ENCODE measurements at regions not wholly inside any gene's neighbourhood (a gene's known extent, or its start where the extent isn't known, plus 50 kb on each side); places are given as distances from the start of the nearest gene placed in this dataset.

- no peaks in the 10 kb centered on the region for H3K79me1 ChIP-seq (ENCODE audit: low read length)
These were observed 315.5 kb upstream of the ADGRL3 start for GRCh38 chr4:60884587-60884986.

GRCh38 chr4:60885011-60885410 lies 315.1 kb upstream of the ADGRL3 start:
- no peak overlapping the region for H2BK120ac ChIP-seq (ENCODE audit: low read depth, low read length)
- no peak overlapping the region for H4K8ac ChIP-seq (ENCODE audit: low read depth, low read length)
- H3K79me1 ChIP-seq (ENCODE audit: low read length) = no peaks in the 10 kb centered on the region
- H3K4ac ChIP-seq (ENCODE audit: low read depth, low read length) = no peak overlapping the region
- no peaks in the 10 kb centered on the region for H3K36me3 ChIP-seq (ENCODE audit: control insufficient read depth, insufficient read depth, low read length)
- H2BK5ac ChIP-seq (ENCODE audit: low read length) = no peak overlapping the region
- H3K79me2 ChIP-seq (ENCODE audit: control insufficient read depth, insufficient read depth, low read length) = no peaks in the 10 kb centered on the region
- H3K4me1 ChIP-seq (ENCODE audit: control insufficient read depth, low read depth, low read length) = no peaks in the 10 kb centered on the region
- no CpG with 5 or more reads among the region's 2 CpGs for WGBS (ENCODE audit: extremely low coverage, insufficient coverage, low lambda C conversion rate)
- no peak overlapping the region for H3K18ac ChIP-seq (ENCODE audit: low read length)
- no peak overlapping the region for H3K23ac ChIP-seq (ENCODE audit: low read length)
- H2BK15ac ChIP-seq (replicated peaks; ENCODE audit: low read depth) = no peak overlapping the region
- DNase-seq = no peak
- H2AK5ac ChIP-seq (ENCODE audit: low read length) = no peak overlapping the region
- no peak overlapping the region for H3K27ac ChIP-seq (ENCODE audit: low read depth, low read length)
- H3K9ac ChIP-seq (ENCODE audit: low read length) = no peak overlapping the region
- no peak overlapping the region for H3K4me3 ChIP-seq (ENCODE audit: low read length)
- H3K27me3 ChIP-seq (ENCODE audit: insufficient read depth, low read length, poor library complexity) = no peaks in the 10 kb centered on the region
- no peak overlapping the region for H3K56ac ChIP-seq (ENCODE audit: low read length)
- H4K5ac ChIP-seq (ENCODE audit: low read length) = no peak overlapping the region
- no peak overlapping the region for H3K4me2 ChIP-seq (ENCODE audit: low read length)

More at GRCh38 chr4:60884587-60884986, 315.5 kb upstream of the ADGRL3 start:
- H3K27me3 ChIP-seq (ENCODE audit: insufficient read depth, low read length, poor library complexity) = no peaks in the 10 kb centered on the region
- no peak for DNase-seq
- WGBS (ENCODE audit: extremely low coverage, insufficient coverage, low lambda C conversion rate) = no CpG with 5 or more reads among the region's 7 CpGs
- H3K4me2 ChIP-seq (ENCODE audit: low read length) = no peak overlapping the region
- H3K79me2 ChIP-seq (ENCODE audit: control insufficient read depth, insufficient read depth, low read length) = no peaks in the 10 kb centered on the region
- H3K27ac ChIP-seq (ENCODE audit: low read depth, low read length) = no peak overlapping the region
- H3K56ac ChIP-seq (ENCODE audit: low read length) = no peak overlapping the region
- H2BK120ac ChIP-seq (ENCODE audit: low read depth, low read length) = no peak overlapping the region
- no peak overlapping the region for H3K4me3 ChIP-seq (ENCODE audit: low read length)
- no peak overlapping the region for H4K5ac ChIP-seq (ENCODE audit: low read length)
- no peak overlapping the region for H4K8ac ChIP-seq (ENCODE audit: low read depth, low read length)
- H2BK5ac ChIP-seq (ENCODE audit: low read length) = no peak overlapping the region
- no peaks in the 10 kb centered on the region for H3K4me1 ChIP-seq (ENCODE audit: control insufficient read depth, low read depth, low read length)
- H2BK15ac ChIP-seq (replicated peaks; ENCODE audit: low read depth) = no peak overlapping the region
- no peaks in the 10 kb centered on the region for H3K36me3 ChIP-seq (ENCODE audit: control insufficient read depth, insufficient read depth, low read length)
- no peak overlapping the region for H3K23ac ChIP-seq (ENCODE audit: low read length)
- H2AK5ac ChIP-seq (ENCODE audit: low read length) = no peak overlapping the region
- H3K18ac ChIP-seq (ENCODE audit: low read length) = no peak overlapping the region
- no peak overlapping the region for H3K4ac ChIP-seq (ENCODE audit: low read depth, low read length)
- H3K9ac ChIP-seq (ENCODE audit: low read length) = no peak overlapping the region

- Histone ChIP-seq H3K9ac (ENCODE audit: low read length) (no peak overlapping the region), H3K79me1 (ENCODE audit: low read length) (no peaks in the 10 kb centered on the region), H3K27me3 (ENCODE audit: insufficient read depth, low read length, poor library complexity) (no peaks in the 10 kb centered on the region), H2BK120ac (ENCODE audit: low read depth, low read length) (no peak overlapping the region), H3K4me2 (ENCODE audit: low read length) (no peak overlapping the region), H3K4me3 (ENCODE audit: low read length) (no peak overlapping the region), H3K27ac (ENCODE audit: low read depth, low read length) (no peak overlapping the region), H3K56ac (ENCODE audit: low read length) (no peak overlapping the region), H2BK5ac (ENCODE audit: low read length) (no peak overlapping the region), H2BK15ac (replicated peaks; ENCODE audit: low read depth) (no peak overlapping the region), H3K4me1 (ENCODE audit: control insufficient read depth, low read depth, low read length) (no peaks in the 10 kb centered on the region), H3K18ac (ENCODE audit: low read length) (no peak overlapping the region), H3K4ac (ENCODE audit: low read depth, low read length) (no peak overlapping the region), H4K8ac (ENCODE audit: low read depth, low read length) (no peak overlapping the region), H3K79me2 (ENCODE audit: control insufficient read depth, insufficient read depth, low read length) (no peaks in the 10 kb centered on the region), H4K5ac (ENCODE audit: low read length) (no peak overlapping the region), H3K23ac (ENCODE audit: low read length) (no peak overlapping the region), H2AK5ac (ENCODE audit: low read length) (no peak overlapping the region), H3K36me3 (ENCODE audit: control insufficient read depth, insufficient read depth, low read length) (no peaks in the 10 kb centered on the region)
- WGBS (ENCODE audit: extremely low coverage, insufficient coverage, low lambda C conversion rate) = no CpG with 5 or more reads among the region's 2 CpGs
- no peak for DNase-seq
These were observed 309.4 kb upstream of the ADGRL3 start for GRCh38 chr4:60890743-60891142.

GRCh38 chr4:60891947-60892346 lies 308.2 kb upstream of the ADGRL3 start:
- no peak overlapping the region for H3K4me2 ChIP-seq (ENCODE audit: low read length)
- H4K5ac ChIP-seq (ENCODE audit: low read length) = no peak overlapping the region
- H3K79me2 ChIP-seq (ENCODE audit: control insufficient read depth, insufficient read depth, low read length) = no peaks in the 10 kb centered on the region
- no peak overlapping the region for H3K18ac ChIP-seq (ENCODE audit: low read length)
- no peaks in the 10 kb centered on the region for H3K4me1 ChIP-seq (ENCODE audit: control insufficient read depth, low read depth, low read length)
- no peak overlapping the region for H2BK15ac ChIP-seq (replicated peaks; ENCODE audit: low read depth)
- no peak overlapping the region for H2AK5ac ChIP-seq (ENCODE audit: low read length)
- no peaks in the 10 kb centered on the region for H3K36me3 ChIP-seq (ENCODE audit: control insufficient read depth, insufficient read depth, low read length)
- H3K27me3 ChIP-seq (ENCODE audit: insufficient read depth, low read length, poor library complexity) = no peaks in the 10 kb centered on the region
- H3K4ac ChIP-seq (ENCODE audit: low read depth, low read length) = no peak overlapping the region
- H3K56ac ChIP-seq (ENCODE audit: low read length) = no peak overlapping the region
- H3K9ac ChIP-seq (ENCODE audit: low read length) = no peak overlapping the region
- H3K23ac ChIP-seq (ENCODE audit: low read length) = no peak overlapping the region
- H2BK5ac ChIP-seq (ENCODE audit: low read length) = no peak overlapping the region
- H3K27ac ChIP-seq (ENCODE audit: low read depth, low read length) = no peak overlapping the region
- H4K8ac ChIP-seq (ENCODE audit: low read depth, low read length) = no peak overlapping the region
- H3K4me3 ChIP-seq (ENCODE audit: low read length) = no peak overlapping the region
- no peaks in the 10 kb centered on the region for H3K79me1 ChIP-seq (ENCODE audit: low read length)
- no peak overlapping the region for H2BK120ac ChIP-seq (ENCODE audit: low read depth, low read length)
- no peak for DNase-seq

- Histone ChIP-seq H3K4me2 (ENCODE audit: low read length) (no peak overlapping the region), H4K8ac (ENCODE audit: low read depth, low read length) (no peak overlapping the region), H3K4ac (ENCODE audit: low read depth, low read length) (no peak overlapping the region), H3K56ac (ENCODE audit: low read length) (no peak overlapping the region), H2AK5ac (ENCODE audit: low read length) (no peak overlapping the region), H2BK15ac (replicated peaks; ENCODE audit: low read depth) (no peak overlapping the region), H2BK5ac (ENCODE audit: low read length) (no peak overlapping the region), H3K23ac (ENCODE audit: low read length) (no peak overlapping the region), H3K9ac (ENCODE audit: low read length) (no peak overlapping the region), H3K27ac (ENCODE audit: low read depth, low read length) (no peak overlapping the region), H3K18ac (ENCODE audit: low read length) (no peak overlapping the region), H4K5ac (ENCODE audit: low read length) (no peak overlapping the region), H3K4me1 (ENCODE audit: control insufficient read depth, low read depth, low read length) (no peaks in the 10 kb centered on the region), H3K36me3 (ENCODE audit: control insufficient read depth, insufficient read depth, low read length) (no peaks in the 10 kb centered on the region), H3K79me2 (ENCODE audit: control insufficient read depth, insufficient read depth, low read length) (no peaks in the 10 kb centered on the region), H3K27me3 (ENCODE audit: insufficient read depth, low read length, poor library complexity) (no peaks in the 10 kb centered on the region), H3K4me3 (ENCODE audit: low read length) (no peak overlapping the region), H3K79me1 (ENCODE audit: low read length) (no peaks in the 10 kb centered on the region), H2BK120ac (ENCODE audit: low read depth, low read length) (no peak overlapping the region)
- no peak for DNase-seq
- no CpG with 5 or more reads among the region's 3 CpGs for WGBS (ENCODE audit: extremely low coverage, insufficient coverage, low lambda C conversion rate)
These were observed 302.7 kb upstream of the ADGRL3 start for GRCh38 chr4:60897415-60897814.

GRCh38 chr4:60905162-60905561 lies 295.0 kb upstream of the ADGRL3 start:
- no peaks in the 10 kb centered on the region for H3K27me3 ChIP-seq (ENCODE audit: insufficient read depth, low read length, poor library complexity)
- DNase-seq = no peak
- H3K56ac ChIP-seq (ENCODE audit: low read length) = no peak overlapping the region
- H4K5ac ChIP-seq (ENCODE audit: low read length) = no peak overlapping the region
- WGBS (ENCODE audit: extremely low coverage, insufficient coverage, low lambda C conversion rate) = no CpG with 5 or more reads among the region's 4 CpGs
- no peak overlapping the region for H3K27ac ChIP-seq (ENCODE audit: low read depth, low read length)
- no peak overlapping the region for H3K4me2 ChIP-seq (ENCODE audit: low read length)
- H3K36me3 ChIP-seq (ENCODE audit: control insufficient read depth, insufficient read depth, low read length) = no peaks in the 10 kb centered on the region
- H3K9ac ChIP-seq (ENCODE audit: low read length) = no peak overlapping the region
- H2BK15ac ChIP-seq (replicated peaks; ENCODE audit: low read depth) = no peak overlapping the region
- no peak overlapping the region for H2BK5ac ChIP-seq (ENCODE audit: low read length)
- H3K4me3 ChIP-seq (ENCODE audit: low read length) = no peak overlapping the region
- H2AK5ac ChIP-seq (ENCODE audit: low read length) = no peak overlapping the region
- no peaks in the 10 kb centered on the region for H3K79me2 ChIP-seq (ENCODE audit: control insufficient read depth, insufficient read depth, low read length)
- no peaks in the 10 kb centered on the region for H3K4me1 ChIP-seq (ENCODE audit: control insufficient read depth, low read depth, low read length)
- H3K23ac ChIP-seq (ENCODE audit: low read length) = no peak overlapping the region
- H2BK120ac ChIP-seq (ENCODE audit: low read depth, low read length) = no peak overlapping the region
- H3K79me1 ChIP-seq (ENCODE audit: low read length) = no peaks in the 10 kb centered on the region
- no peak overlapping the region for H3K18ac ChIP-seq (ENCODE audit: low read length)
- H3K4ac ChIP-seq (ENCODE audit: low read depth, low read length) = no peak overlapping the region
- H4K8ac ChIP-seq (ENCODE audit: low read depth, low read length) = no peak overlapping the region

All from mesendoderm (in vitro differentiated cells).